HG03439 (cell line): ENCODE measurements at regions not wholly inside any gene's neighbourhood (a gene's known extent, or its start where the extent isn't known, plus 50 kb on each side); places are given as distances from the start of the nearest gene placed in this dataset.
"Not testable (repeated sequence)": the region's sequence is repeated elsewhere in the genome, so short reads cannot be mapped to it uniquely, and the experiment has no call there.

ENCODE experiments used
- ATAC-seq: cut with Tn5 transposase; IDR thresholded peaks from one replicate; pipeline ENCODE4 v1.9.1; 2021; ENCODE audit warnings: mild to moderate bottlenecking, moderate library complexity; ENCODE audit not compliant: unreplicated experiment

DNA sequence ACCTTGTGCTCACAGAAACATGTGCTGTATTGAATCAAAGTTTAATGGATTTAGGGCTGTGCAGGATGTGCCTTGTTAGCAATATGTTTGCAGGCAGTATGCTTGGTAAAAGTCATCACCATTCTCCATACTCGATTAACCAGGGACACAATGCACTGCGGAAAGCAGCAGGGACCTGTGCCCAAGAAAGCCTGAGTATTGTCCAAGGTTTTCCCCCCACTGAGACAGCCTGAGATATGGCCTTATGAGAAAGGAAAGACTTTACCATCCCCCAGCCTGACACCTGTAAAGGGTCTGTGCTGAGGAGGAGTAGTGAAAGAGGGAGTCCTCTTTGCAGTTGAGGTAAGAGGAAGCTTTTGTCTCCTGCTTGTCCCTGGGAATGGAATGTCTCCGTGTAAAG lies 476.2 kb downstream of the DIRAS2 start:
- not testable (repeated sequence) for ATAC-seq

DNA sequence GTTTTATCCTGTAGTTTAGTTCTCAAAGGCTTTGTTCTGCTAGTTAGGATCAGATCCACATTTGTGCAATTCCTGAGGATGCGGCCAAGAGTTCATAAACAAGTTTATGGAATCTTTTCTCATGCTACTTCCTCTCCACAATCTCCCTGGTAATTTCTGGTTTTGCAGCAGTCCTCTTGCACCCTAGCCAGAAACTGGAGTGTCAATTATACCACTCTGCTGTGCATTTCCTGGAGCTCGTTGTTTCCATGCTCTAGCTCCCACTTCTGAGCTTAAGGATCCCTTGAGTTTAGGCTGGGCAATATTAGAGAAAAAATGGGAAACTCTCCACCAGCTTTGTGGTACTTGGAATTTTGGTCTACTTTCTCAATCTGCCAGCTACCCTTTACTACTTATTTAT lies 474.7 kb downstream of the DIRAS2 start:
- no peak for ATAC-seq

DNA sequence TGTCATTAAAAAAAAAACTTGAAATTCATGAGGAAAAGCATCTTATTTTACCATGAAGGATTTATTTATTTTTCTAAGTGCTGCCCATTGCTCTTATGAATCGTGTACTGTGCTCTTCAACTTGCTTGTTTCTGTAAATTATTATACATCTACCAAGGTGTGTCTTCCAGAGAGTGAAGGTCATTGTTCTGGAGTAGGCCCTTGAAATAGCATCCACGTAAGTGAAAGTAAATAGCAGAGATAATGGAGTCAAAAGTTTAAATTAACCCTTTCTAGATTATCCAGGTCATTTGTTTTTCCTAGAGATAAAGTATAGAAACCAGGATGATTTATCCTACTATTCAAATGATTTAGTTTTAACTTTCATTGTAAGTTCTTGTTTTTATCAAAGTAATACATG lies 473.1 kb downstream of the DIRAS2 start:
- ATAC-seq, result no peak

DNA sequence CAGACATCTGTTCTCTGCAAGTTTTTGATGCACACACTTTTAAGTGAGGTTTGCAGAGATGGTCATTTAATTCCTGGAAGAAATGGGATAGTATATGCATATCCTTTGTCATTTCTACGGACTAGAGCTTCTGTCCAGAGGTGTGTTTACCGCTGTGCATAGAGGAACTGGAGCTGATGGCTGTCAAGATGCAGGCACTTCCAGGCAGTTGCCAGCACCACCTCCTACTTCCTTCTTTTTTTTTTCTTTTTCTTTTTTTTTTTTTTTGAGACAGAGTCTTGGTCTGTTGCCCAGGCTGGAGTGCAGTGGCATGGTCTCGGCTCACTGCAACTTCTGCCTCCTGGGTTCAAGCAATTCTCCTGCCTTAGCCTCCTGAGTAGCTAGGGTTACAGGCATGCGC lies 468.7 kb downstream of the DIRAS2 start:
- not testable (repeated sequence) for ATAC-seq

DNA sequence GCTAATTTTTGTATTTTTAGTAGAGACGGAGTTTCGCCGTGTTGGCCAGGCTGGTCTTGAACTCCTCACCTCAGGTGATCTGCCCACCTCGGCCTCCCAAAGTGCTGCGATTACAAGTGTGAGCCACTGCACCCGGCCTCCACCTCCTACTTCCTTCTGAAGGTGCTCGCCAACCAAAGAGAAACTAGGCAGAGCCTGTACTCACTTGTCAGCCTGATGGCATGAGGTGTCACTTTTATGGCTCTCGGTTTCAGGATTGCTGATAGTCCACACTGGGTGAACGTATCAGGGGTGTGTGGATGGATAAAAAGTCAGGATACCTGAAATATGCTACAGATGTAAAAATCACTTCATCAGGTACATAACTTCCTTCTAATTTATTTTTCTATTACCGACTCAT lies 468.3 kb downstream of the DIRAS2 start:
- ATAC-seq, result not testable (repeated sequence)

DNA sequence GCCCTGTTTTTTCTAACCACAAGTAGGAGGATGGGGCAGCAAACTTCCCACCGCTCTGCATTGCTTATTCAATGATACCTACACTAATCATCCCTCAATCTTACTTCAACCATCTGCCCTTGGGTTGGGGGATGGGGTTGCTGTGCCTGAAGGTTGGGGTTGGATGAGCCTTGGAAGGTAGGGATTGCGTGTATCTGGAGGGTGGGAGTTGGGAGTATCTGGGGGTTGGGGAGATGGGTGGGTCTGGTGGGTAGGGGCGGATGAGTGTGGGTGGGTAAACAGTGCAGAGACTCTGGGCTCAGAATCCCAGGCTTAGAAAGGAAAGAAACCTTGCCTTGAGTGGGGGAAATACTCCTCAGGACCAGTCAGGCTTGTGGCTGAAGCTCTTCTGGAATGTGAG lies 467.4 kb downstream of the DIRAS2 start:
- no peak for ATAC-seq

DNA sequence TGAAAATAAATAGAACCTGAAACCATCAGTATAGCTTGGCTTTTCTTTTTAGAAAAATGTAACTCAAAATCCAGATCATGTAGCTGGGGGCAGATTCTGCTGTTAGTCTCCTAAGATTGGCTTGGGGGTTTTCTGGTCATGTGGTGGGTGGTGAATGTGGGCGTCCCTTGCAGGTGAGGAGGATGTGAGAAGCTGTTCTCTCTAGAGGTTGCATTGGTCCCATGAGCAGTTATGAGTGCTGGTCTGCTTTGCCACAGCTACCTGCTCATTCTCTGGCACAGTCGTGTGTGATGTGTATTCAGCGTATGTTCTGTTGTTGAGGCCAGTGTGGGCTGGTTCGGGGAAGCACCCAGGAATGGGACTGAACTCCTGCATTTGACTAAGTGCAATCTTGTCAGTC lies 466.8 kb downstream of the DIRAS2 start:
- no peak for ATAC-seq

DNA sequence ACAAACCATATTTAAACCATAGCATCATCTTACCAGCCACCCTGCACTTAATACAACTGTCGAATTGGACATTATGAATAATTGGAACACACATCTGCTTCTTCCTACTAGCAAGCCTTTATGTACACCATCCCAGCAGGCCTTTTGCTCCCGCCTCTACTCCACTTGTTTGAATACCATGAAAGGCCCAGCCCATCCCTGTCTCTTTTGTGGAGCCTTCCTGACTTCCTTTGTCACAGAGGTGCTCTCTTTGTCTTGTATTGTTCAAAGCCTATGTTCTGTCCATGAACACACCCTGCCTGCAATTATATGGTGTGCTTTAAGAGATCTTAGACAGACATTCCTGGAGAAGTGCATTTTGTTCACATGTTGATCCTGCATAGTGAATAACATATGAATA lies 465.7 kb downstream of the DIRAS2 start:
- no peak for ATAC-seq

DNA sequence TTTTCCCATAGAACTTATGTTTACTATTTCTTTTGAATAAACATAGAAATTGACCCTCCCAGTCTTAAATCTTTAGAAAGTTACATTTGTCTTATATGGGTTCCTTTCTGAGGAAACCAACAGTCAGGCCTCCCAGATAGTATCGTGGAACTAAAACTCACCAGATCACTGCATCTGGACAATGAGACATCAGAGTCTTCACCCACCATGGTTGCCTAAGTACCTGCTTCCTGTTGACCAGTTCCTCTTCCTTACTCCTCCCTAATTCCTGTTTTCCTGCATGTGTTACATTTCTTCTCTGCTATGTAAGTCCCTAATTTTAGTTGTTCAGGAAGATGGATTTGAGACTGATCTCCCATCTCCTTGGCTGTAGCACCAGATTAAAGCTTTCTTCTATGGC lies 462.2 kb downstream of the DIRAS2 start:
- no peak for ATAC-seq

DNA sequence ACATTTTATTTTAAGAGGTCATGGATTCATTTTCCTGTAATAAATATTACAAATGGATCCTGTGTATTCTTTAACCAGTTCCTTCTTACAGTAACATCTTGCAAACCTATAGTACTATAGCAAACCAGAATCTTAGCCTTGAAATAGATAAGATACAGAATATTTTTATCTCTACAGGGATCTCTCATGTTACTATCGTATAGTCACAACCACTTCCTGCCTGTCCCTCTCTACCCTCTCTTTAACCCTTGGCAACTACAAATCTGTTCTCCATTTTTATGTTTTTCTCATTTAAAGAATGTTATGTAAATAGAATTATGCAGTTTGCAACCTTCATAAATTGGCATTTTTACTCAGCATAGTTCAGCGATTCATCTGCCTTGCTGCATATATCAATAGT lies 454.0 kb downstream of the DIRAS2 start:
- no peak for ATAC-seq

DNA sequence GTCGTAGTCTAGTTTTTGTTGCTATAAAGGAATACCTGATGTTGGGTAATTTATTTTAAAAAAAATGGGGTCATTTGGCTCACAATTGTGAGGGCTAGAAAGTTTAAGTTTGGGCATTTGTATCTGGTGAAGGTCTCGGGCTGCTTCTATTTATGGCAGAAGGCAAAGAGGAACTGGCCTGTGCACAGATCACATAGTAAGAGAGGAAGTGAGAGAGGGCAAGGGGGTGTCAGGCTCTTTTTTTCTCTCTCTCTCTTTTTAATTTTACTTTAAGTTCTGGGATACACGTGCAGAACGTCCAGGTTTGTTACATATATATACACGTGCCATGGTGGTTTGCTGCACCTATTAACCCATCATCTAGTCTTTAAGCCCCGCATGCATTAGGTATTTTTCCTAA lies 453.3 kb downstream of the DIRAS2 start:
- ATAC-seq, result peak; percentile 63

DNA sequence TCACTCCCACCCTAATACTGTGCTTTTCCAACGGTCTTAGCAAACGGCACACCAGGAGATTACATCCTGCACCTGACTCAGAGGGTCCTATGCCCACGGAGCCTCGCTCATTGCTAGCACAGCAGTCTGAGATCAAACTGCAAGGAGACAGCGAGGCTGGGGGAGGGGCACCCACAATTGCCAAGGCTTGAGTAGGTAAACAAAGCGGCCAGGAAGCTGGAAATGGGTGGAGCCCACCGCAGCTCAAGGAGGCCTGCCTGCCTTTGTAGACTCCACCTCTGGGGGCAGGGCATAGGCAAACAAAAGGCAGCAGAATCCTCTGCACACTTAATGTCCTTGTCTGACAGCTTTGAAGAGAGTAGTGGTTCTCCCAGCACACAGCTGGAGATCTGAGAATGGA lies 450.2 kb downstream of the DIRAS2 start:
- ATAC-seq, result not testable (repeated sequence)

DNA sequence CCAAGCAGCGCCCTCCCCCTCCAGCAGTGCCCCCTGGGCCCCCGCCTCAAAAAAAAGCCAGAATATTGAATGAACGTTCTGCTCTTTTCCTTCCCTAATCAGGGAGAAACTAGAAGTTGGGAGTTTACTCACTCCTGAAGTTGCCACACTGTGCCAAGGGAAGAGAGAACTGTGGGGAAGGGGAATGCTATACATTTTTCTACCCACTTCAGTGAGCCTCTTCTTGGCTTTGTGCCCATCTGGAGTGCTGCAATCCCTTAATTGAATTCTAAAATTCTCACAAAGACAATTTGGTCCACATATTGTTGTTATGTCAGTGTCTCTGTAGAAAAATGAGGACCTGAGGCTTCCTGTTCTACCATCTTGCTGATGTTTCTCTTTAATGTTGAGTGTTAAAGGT lies 443.7 kb downstream of the DIRAS2 start:
- ATAC-seq, result no peak

DNA sequence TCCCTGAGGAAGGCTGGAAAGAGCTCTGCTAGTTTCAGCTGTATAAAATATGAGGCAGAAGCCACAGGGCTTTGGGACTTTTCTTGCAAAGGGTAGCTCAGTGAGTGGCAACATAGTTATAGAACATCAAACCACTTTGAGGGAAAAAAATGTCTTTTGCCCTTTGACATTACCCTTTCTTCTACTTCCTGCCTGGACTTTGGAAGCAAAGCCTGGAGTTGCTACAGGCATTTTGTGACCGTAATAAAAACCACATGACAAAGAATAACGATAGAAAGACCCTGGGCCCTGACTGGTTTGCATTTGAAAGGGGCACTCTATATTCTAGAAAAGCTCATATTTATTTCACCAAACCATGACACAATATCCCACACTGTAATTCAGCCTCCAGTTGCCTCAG lies 440.9 kb downstream of the DIRAS2 start:
- no peak for ATAC-seq

DNA sequence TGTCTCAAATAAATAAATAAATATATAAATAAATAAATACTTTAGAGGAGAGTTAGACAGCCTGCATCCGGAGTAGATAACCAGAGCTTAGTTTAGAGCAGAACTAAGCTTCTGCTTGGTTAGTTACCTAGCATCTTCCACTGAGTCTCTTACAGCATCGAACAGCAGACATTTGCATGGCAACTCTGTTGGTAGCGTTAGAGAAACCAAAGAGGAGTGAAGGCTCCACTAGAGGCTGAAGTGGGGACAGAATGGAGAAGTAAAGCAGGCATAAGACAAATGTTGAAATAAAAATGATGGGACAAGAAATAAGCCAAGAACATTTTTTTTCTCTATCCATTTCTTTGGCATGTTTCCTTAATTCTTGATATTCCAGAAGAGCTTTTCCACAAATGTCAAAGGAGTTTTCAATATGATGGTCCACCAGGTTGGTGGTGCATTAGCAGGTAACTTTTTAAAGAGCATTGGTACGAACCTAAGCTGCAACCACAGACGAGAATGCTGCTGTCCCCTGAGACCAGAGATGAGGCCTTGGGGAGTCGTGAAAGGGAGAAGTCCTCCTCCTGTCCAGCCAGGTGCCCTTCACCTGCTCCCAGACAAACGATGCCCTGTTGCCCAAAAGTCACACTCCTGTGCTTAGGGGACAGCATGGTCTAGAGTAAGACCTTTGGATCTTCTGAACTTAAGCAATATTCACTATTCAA lies 438.3 kb downstream of the DIRAS2 start:
- no peak for ATAC-seq

DNA sequence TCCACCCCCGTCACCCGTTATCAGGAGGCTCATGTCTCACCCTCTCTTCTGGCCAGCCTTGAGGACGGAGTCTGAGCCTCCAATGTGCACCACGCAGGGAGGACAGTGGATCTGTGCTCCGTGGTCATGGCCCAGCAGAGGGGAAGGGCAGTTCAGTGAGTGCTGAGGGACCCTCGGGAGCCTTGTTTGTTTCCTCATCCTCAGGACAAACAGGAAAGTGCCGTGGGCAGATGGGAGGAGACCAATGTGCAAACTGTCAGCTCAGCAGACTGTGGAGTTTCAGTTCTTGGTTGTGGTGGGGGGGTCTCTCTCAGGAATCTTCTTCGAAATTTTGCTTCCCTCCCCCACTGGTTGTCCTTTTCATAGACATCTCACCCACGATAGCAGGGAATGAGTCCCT lies 429.6 kb downstream of the DIRAS2 start:
- not testable (repeated sequence) for ATAC-seq

DNA sequence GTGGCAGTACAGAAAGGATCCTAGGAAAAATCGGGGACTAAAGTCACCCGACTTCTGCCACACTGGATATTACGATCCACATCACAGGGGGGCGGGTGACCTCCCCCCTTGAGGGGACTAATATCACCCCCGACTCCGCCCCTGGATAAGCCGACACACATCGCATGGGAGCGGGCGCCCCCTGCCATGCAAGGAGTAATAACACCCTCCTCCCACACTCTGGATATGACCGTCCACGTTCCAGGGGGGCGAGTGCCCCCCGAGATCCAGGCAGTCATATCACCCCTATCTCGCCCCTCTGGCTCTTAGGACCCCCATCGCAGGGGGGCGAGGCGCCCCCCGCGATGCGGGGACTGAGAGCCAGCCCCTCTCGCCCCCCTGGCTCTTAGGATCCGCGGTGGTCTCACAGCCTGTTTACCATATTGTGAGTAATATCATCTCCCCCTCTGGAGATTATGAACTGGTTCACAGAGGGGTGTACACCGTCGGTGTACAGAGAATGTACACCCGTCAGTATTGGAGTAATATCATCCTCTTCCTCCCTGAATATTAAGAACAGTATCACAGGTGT lies 423.0 kb downstream of the DIRAS2 start:
- no peak for ATAC-seq

DNA sequence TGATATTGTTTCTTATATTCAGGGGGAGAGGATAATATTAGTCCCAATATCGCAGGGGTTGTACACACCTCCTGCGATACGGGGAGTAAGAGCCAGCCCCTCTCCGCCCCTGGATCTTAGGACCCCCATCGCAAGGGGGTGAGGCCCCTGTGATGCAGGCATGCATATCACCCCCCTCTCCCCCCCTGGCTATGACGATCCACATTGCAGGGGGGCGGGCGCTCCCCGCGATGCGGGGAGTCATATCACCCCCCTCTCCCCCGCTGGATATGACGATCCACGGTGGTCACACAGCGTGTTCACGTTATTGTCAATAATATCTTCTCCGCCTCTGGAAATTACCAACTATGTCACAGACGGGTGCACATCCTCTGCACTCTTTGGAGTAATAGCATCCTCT lies 420.7 kb downstream of the DIRAS2 start:
- ATAC-seq, result not testable (repeated sequence)

DNA sequence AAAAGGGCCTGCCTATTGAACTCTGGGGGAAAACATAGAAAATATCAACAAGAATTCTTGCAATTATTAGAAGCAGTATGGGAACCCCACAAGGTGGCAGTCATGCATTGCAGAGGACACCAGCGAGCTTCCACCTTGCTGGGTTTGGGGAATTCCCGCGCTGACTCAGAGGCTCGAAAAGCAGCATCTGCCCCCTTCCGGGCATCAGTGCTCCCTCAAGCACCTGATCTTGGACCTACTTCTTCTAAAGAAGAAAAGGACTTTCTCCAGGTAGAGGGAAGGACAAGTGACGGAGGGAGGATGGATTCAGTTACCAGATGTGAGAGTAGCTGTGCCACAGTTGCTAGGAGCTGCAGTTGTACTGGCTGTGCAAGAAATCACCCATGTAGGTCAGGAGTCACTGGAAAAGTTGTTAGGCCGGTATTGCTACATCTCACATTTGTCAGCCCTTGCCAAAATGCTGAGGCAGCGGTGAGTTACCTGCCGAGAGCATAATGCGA lies 415.7 kb downstream of the DIRAS2 start:
- not testable (repeated sequence) for ATAC-seq

DNA sequence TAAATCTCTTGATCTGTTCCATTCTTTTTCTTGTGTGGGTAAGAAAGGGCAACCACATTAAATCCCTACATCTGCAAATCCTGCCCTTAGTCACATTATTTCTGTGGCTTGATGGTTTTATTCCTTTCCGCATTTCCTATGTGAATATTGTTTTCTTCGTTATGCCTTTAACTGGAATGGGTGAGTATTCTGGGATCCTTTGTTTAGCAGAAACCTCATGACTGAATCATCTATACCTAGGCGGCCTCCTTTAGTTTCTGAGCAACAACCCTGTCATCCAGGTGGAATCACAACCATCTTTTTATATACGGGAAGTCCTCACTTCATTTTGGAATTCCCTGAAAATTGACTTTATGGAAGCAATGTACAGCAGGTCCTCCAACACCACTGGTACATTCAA lies 409.5 kb downstream of the DIRAS2 start:
- not testable (repeated sequence) for ATAC-seq

DNA sequence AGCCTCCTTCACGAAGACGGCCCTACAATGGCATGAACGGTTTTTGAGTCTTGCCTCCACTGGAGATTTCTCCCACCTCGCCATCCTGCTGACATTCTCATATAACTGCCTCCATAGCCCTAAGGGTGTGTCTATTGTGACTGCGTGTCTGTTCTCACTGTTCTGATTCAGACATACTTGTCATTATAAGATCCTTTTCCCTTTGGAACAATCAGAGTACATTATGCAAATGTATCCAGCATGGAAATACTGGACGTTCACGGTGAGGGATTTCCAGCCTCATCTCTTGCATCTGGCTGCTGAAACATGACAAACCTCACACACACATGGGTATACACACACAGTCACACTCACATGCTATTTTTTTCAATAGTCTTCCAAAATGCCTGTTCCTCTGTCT lies 402.1 kb downstream of the DIRAS2 start:
- ATAC-seq, result no peak

DNA sequence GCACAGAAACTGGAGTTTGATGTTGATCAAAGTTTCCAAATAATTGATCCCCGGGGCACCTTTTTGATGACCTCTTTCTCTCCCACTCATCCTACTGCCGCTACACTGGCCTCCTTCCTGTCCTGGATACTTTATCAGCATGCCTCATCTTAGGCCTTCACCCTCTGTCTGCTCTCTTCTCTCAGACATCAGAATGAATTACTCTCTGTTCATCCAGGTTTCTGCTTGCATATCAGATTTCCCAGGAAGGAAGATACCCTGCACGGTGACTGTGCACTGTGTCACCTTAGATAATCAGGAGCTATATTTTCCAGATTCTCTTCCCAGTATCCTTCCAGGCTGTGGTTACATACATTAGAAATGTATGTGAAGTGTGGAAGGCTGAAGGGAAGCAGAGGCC lies 397.0 kb downstream of the DIRAS2 start:
- ATAC-seq, result no peak

DNA sequence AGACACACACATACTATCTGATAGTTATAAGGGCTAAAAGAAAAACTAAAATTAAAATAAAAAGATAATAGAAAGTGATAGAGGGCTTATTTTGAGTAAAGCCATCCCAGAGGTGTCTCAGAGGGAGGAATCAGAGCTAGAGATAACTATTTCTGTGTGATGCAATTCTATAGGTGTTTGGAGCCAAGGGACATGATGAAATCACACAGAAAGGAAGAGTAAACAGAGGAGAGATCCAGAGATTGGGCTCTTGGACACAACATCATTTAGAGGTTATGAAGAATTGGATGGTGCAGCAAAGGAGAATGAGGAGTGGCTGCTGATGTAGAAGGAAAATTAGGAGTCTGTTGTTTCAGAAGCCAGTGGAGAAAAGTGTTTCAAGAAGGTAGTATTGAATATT lies 393.5 kb downstream of the DIRAS2 start:
- no peak for ATAC-seq
